ENCODE measurements at regions not wholly inside any gene's neighbourhood (a gene's known extent, or its start where the extent isn't known, plus 50 kb on each side); places are given as distances from the start of the nearest gene placed in this dataset.

DNA sequence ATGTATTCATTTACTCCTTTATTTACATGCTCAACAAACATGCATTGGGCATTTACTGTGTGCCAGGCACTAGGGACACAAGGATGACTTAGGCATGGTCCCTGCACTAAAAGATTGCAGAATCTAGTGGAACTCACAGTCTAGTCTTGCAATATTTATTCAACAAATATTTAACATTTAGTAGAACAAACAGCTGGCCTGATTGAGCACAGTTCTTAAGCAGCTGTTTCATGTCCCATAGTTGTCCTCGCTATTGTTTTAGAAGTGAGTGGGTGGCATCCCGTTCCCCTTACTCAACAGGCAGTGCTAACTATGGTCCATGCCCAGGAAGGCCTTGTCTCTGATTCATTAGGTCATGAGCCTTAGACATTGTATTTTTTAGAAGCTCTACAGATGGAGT is 459.9 kb upstream of the CADM1 start:
- FAIRE-seq (no peak), ATAC-seq (peak; percentile 75), DNase-seq (ENCODE audit: low spot score) (peak; percentile 60)
- Histone ChIP-seq H3K9me3 (ENCODE audit: low read length) (no peaks in the 10 kb centered on the region), H4K20me1 (ENCODE audit: insufficient read depth, low read length) (0 out of 2 replicates have a peak, but pooled peaks cover 2% of the 10 kb centered on the region), H3K27me3 (ENCODE audit: control insufficient read depth in 1 of 2, insufficient read depth in 2 of 2, low read length in 2 of 2) (peaks cover 0 to 37% of the 10 kb centered on the region in 2 experiments; a peak in 2 of 5 replicates), H3K36me3 (replicated peaks in 1 of 2; ENCODE audit: control insufficient read depth in 1 of 2, insufficient read depth in 2 of 2, low read length in 2 of 2) (no peaks in the 10 kb centered on the region), H3K4me2 (ENCODE audit: low read depth, low read length) (no peak overlapping the region), H3K27ac (ENCODE audit: extremely low read length, insufficient read depth, low read length) (no peak overlapping the region), H3K79me2 (ENCODE audit: insufficient read depth, low read length) (no peaks in the 10 kb centered on the region), H3K4me3 (replicated peaks in 1 of 3; ENCODE audit: insufficient read depth in 1 of 3, low read depth in 2 of 3, low read length in 3 of 3) (no peak overlapping the region), H3K9ac (ENCODE audit: insufficient read depth, low read depth, low read length) (no peak overlapping the region), H3K4me1 (ENCODE audit: insufficient read depth, low read length) (peaks cover 31% of the 10 kb centered on the region), H2AFZ (ENCODE audit: low read length) (no peak overlapping the region)
- BruUV-seq (replicated peaks): no TSS peak
- WGBS (ENCODE audit: low lambda C conversion rate): 4% methylated on average over 2 of the region's 2 CpGs
- ChIA-PET POLR2A (no interaction called here), CTCF (ENCODE audit: low intra/inter-chr PET ratio, low total read pairs) (no interaction called here)
- intact Hi-C loops (cut with micrococcal nuclease; ENCODE audit: unreplicated experiment): no loop called here
- in situ Hi-C loops (cut with HindIII; ENCODE audit: extremely low pct_ligation_motif_present, low pct_unique_long_range_greater_than_20kb): no loop called here
- no peak for TF ChIP-seq SOX6 (IDR thresholded peaks at IDR 0.05)
- TF ChIP-seq SOX6 (CRISPR knock-in tag; IDR thresholded peaks at IDR 0.05): peak; percentile 94
- TF ChIP-seq, protein P1, sequence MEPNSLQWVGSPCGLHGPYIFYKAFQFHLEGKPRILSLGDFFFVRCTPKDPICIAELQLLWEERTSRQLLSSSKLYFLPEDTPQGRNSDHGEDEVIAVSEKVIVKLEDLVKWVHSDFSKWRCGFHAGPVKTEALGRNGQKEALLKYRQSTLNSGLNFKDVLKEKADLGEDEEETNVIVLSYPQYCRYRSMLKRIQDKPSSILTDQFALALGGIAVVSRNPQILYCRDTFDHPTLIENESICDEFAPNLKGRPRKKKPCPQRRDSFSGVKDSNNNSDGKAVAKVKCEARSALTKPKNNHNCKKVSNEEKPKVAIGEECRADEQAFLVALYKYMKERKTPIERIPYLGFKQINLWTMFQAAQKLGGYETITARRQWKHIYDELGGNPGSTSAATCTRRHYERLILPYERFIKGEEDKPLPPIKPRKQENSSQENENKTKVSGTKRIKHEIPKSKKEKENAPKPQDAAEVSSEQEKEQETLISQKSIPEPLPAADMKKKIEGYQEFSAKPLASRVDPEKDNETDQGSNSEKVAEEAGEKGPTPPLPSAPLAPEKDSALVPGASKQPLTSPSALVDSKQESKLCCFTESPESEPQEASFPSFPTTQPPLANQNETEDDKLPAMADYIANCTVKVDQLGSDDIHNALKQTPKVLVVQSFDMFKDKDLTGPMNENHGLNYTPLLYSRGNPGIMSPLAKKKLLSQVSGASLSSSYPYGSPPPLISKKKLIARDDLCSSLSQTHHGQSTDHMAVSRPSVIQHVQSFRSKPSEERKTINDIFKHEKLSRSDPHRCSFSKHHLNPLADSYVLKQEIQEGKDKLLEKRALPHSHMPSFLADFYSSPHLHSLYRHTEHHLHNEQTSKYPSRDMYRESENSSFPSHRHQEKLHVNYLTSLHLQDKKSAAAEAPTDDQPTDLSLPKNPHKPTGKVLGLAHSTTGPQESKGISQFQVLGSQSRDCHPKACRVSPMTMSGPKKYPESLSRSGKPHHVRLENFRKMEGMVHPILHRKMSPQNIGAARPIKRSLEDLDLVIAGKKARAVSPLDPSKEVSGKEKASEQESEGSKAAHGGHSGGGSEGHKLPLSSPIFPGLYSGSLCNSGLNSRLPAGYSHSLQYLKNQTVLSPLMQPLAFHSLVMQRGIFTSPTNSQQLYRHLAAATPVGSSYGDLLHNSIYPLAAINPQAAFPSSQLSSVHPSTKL (CRISPR knock-in tag; IDR thresholded peaks at IDR 0.05): peak; percentile 47; the same call in 1 of the 2 replicates
- TF ChIP-seq, protein P2, sequence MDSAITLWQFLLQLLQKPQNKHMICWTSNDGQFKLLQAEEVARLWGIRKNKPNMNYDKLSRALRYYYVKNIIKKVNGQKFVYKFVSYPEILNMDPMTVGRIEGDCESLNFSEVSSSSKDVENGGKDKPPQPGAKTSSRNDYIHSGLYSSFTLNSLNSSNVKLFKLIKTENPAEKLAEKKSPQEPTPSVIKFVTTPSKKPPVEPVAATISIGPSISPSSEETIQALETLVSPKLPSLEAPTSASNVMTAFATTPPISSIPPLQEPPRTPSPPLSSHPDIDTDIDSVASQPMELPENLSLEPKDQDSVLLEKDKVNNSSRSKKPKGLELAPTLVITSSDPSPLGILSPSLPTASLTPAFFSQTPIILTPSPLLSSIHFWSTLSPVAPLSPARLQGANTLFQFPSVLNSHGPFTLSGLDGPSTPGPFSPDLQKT (CRISPR knock-in tag; IDR thresholded peaks at IDR 0.05; ENCODE audit: borderline replicate concordance): no peak
- TF ChIP-seq, protein P3, sequence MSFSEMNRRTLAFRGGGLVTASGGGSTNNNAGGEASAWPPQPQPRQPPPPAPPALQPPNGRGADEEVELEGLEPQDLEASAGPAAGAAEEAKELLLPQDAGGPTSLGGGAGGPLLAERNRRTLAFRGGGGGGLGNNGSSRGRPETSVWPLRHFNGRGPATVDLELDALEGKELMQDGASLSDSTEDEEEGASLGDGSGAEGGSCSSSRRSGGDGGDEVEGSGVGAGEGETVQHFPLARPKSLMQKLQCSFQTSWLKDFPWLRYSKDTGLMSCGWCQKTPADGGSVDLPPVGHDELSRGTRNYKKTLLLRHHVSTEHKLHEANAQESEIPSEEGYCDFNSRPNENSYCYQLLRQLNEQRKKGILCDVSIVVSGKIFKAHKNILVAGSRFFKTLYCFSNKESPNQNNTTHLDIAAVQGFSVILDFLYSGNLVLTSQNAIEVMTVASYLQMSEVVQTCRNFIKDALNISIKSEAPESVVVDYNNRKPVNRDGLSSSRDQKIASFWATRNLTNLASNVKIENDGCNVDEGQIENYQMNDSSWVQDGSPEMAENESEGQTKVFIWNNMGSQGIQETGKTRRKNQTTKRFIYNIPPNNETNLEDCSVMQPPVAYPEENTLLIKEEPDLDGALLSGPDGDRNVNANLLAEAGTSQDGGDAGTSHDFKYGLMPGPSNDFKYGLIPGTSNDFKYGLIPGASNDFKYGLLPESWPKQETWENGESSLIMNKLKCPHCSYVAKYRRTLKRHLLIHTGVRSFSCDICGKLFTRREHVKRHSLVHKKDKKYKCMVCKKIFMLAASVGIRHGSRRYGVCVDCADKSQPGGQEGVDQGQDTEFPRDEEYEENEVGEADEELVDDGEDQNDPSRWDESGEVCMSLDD (CRISPR knock-in tag; IDR thresholded peaks at IDR 0.05; ENCODE audit: borderline replicate concordance): no peak
- TF ChIP-seq, protein P4, sequence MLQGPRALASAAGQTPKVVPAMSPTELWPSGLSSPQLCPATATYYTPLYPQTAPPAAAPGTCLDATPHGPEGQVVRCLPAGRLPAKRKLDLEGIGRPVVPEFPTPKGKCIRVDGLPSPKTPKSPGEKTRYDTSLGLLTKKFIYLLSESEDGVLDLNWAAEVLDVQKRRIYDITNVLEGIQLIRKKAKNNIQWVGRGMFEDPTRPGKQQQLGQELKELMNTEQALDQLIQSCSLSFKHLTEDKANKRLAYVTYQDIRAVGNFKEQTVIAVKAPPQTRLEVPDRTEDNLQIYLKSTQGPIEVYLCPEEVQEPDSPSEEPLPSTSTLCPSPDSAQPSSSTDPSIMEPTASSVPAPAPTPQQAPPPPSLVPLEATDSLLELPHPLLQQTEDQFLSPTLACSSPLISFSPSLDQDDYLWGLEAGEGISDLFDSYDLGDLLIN (CRISPR knock-in tag; IDR thresholded peaks at IDR 0.05; ENCODE audit: borderline replicate concordance): no peak
- peak; percentile 47 for TF ChIP-seq SKI (IDR thresholded peaks at IDR 0.05; ENCODE audit: partially characterized antibody)
- no peak for TF ChIP-seq IRF2 (CRISPR knock-in tag; IDR thresholded peaks at IDR 0.05)
- TF ChIP-seq, protein P5, sequence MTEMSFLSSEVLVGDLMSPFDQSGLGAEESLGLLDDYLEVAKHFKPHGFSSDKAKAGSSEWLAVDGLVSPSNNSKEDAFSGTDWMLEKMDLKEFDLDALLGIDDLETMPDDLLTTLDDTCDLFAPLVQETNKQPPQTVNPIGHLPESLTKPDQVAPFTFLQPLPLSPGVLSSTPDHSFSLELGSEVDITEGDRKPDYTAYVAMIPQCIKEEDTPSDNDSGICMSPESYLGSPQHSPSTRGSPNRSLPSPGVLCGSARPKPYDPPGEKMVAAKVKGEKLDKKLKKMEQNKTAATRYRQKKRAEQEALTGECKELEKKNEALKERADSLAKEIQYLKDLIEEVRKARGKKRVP (CRISPR knock-in tag; IDR thresholded peaks at IDR 0.05): peak in 1 of 2 experiments; percentile 55; a peak in 1 of 4 replicates
- no peak for TF ChIP-seq SRSF9 (IDR thresholded peaks at IDR 0.05; ENCODE audit: borderline replicate concordance, insufficient read depth, low read depth, low read length, poor library complexity, severe bottlenecking)
- 0 out of 2 replicates have a peak, but pooled peaks have one; percentile 13 for TF ChIP-seq HMG20A (CRISPR knock-in tag; IDR thresholded peaks at IDR 0.05; ENCODE audit: borderline replicate concordance)
- TF ChIP-seq ZNF136 (CRISPR knock-in tag; IDR thresholded peaks at IDR 0.05; ENCODE audit: low read depth): no peak
- TF ChIP-seq ZNF678 (CRISPR knock-in tag; IDR thresholded peaks at IDR 0.05): no peak
- no peak for TF ChIP-seq FOXA1 (IDR thresholded peaks at IDR 0.05)
- TF ChIP-seq FOXA1 (CRISPR knock-in tag; IDR thresholded peaks at IDR 0.05): peak; percentile 54; the same call in 1 of the 2 replicates
- 0 out of 2 replicates have a peak, but pooled peaks have one; percentile 32 for TF ChIP-seq HDAC1 (CRISPR knock-in tag; IDR thresholded peaks at IDR 0.05)

All from HepG2 (cell line).